ENCODE measurements at regions not wholly inside any gene's neighbourhood (a gene's known extent, or its start where the extent isn't known, plus 50 kb on each side); places are given as distances from the start of the nearest gene placed in this dataset.

- DNase-seq: no peak
Measured at GRCh38 chr2:128380061-128380889, 61.6 kb upstream of the HS6ST1 start.

GRCh38 chr2:128380961-128381938, 62.6 kb upstream of the HS6ST1 start:
- no peak for DNase-seq

GRCh38 chr2:128384446-128384845, 65.8 kb upstream of the HS6ST1 start:
- DNase-seq: no peak

GRCh38 chr2:128384956-128385355, 66.3 kb upstream of the HS6ST1 start:
- no peak for DNase-seq

- DNase-seq: no peak
Measured at GRCh38 chr2:128385365-128385764, 66.7 kb upstream of the HS6ST1 start.

- DNase-seq: no peak
Measured at GRCh38 chr2:128386066-128386465, 67.4 kb upstream of the HS6ST1 start.

- DNase-seq: no peak
Measured at GRCh38 chr2:128388499-128388941, 69.9 kb upstream of the HS6ST1 start.

GRCh38 chr2:128389388-128390086, 70.9 kb upstream of the HS6ST1 start:
- no peak for DNase-seq

GRCh38 chr2:128390256-128390990, 71.8 kb upstream of the HS6ST1 start:
- no peak for DNase-seq

GRCh38 chr2:128390991-128391630, 72.4 kb upstream of the HS6ST1 start:
- no peak for DNase-seq

GRCh38 chr2:128391679-128392078, 73.0 kb upstream of the HS6ST1 start:
- DNase-seq: no peak

GRCh38 chr2:128392207-128392606, 73.5 kb upstream of the HS6ST1 start:
- no peak for DNase-seq

GRCh38 chr2:128394007-128394730, 75.5 kb upstream of the HS6ST1 start:
- no peak for DNase-seq

GRCh38 chr2:128395196-128395595, 76.5 kb upstream of the HS6ST1 start:
- DNase-seq: no peak

- no peak for DNase-seq
Measured at GRCh38 chr2:128395640-128396499, 77.2 kb upstream of the HS6ST1 start.

- DNase-seq: no peak
Measured at GRCh38 chr2:128396500-128396891, 77.8 kb upstream of the HS6ST1 start.

- no peak for DNase-seq
Measured at GRCh38 chr2:128396946-128397345, 78.3 kb upstream of the HS6ST1 start.

- no peak for DNase-seq
Measured at GRCh38 chr2:128399256-128399655, 80.6 kb upstream of the HS6ST1 start.

GRCh38 chr2:128399690-128400291, 81.1 kb upstream of the HS6ST1 start:
- no peak for DNase-seq

- DNase-seq: no peak
Measured at GRCh38 chr2:128401680-128402079, 83.0 kb upstream of the HS6ST1 start.
